GM19452 (cell line): ENCODE measurements at regions not wholly inside any gene's neighbourhood (a gene's known extent, or its start where the extent isn't known, plus 50 kb on each side); places are given as distances from the start of the nearest gene placed in this dataset.

Experiments
- ATAC-seq: cut with Tn5 transposase; IDR thresholded peaks from one replicate; pipeline ENCODE4 v1.9.1; 2021; ENCODE audit not compliant: unreplicated experiment

DNA sequence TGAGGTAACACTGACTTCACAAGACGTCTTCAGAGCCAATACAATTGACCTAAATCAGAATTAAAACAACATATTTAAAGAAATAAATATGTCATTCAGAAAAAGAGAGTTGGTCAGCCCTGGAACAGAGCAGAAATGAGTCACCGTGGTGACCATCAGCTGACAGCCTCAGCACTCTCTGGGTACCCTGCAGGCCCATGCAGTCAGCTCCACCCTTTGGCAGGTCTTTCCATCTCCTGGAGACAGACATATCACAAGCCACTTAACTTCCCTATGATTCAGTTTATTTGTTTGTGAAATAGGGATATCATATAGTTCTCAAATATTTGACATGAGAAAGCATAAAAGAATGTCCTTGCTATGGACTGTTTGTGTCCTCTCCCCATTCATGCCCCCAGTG, 151.6 kb upstream of the MEF2C start:
- ATAC-seq, result peak; percentile 70

- no peak for ATAC-seq
Measured at GRCh38 chr5:89030798-89031197, 147.8 kb upstream of the MEF2C start.

DNA sequence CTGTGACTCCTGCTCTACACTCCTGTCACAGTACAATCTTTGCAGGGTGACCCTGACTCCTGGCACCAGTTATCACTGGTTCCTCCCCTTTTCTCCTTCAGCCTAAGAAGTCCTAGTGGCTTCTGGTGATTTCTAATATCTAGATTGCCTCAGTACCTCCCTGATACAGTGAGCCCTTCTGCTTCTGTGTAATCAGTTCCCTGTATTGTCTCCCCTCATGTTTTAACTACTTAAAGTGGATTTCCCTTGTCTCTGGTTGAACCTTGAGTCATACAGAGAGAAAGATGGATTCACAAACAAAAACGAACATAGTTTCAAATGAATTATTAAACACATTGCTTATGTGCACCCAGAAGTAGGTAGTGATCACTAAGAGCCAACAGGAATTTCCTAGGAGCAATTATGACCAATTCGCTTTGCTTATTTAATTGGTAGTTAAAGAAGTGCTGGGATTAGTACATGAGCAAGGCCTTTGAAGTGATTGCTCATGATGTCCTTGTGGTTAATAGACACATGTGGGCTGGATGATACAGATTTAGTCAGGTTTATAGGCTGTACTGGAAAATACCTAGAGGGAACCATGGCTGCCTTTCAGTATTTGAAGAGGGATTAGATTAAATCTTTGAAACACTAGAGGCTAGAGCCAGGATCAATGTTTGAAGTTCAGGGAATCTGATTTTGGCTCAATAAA, 145.8 kb upstream of the MEF2C start:
- ATAC-seq, result no peak

DNA sequence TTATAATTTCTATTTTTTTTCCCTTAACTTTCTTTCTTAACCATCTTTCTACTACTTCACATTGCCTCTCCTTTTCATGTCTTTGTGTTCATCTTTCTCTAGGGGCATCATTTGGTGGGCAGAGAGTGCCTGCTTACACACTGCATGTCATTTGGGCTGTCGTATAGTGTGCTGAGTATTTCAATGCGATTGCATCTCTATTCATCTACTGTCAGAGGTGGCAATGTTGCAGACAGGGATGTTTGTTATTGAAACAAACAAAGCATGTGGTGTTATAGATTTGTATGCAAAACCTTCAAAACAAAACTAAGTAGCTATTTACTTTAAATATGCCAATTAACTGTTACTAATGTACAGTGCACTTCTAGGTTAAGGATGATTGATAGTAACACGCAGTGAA, 141.1 kb upstream of the MEF2C start:
- no peak for ATAC-seq

- ATAC-seq, result no peak
Measured at GRCh38 chr5:89020926-89021610, 138.1 kb upstream of the MEF2C start.

GRCh38 chr5:89016741-89017303, 133.8 kb upstream of the MEF2C start:
- ATAC-seq, result no peak

DNA sequence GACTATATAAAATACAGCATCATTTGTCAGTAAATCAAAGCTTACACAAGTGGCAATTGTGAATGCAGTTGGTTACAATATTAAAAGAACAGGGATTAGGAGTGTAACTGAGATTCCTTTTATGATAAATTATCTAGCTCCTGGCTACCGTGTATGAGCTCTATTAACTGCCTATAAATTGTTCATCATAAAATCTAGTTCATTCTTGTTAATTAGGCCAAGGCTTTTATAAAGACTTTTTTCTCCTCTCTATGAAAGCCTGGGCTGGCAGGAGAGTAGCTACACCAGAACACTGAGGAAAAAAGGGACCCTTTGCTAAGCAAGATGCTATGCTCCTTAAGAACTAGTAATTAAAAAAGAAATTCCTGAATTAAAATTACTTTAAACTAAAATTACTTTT, 132.4 kb upstream of the MEF2C start:
- ATAC-seq, result no peak

DNA sequence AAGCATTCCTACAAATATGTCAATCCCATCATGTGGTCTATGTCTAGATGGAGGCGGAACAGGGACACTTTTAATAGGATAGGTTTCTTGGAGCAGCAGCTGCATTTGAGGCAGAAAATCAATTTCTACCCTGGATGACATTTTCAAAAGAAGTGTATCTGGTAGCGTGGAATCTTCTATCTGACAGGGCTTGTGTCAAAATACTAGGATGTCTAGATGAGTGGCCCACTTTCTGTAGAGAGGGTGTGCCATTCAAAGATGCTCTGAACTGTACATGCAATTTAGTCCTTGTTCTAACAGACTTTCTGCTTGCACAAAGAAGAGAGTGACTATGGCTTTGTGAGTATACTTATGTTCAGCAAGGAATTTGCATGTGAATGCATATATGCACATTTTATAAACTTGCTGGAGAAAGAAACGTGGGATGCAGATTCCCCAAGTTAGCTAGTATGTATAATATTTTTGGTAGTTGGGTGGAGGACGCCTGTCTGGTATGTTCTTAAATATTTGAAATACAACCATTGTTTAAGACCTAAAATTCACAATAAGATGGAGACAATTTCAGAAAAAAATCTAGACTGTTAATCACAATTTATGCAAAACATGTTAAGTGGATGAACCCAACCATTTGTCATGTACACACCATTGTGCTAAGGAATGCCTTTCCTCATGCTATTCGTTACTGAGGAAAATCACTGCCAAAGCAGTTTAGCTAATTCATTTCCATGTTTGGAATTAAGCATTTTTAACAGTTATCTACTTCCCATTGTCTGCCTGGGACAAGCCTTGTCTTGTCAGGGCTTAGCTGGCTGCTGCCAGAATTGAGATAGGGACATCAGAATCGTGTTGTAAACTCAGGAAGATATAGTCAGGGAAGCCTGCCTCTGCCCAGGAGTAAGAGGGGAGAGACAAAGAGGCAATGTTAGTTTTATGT, 129.1 kb upstream of the MEF2C start:
- ATAC-seq, result no peak

- ATAC-seq, result no peak
Measured at GRCh38 chr5:89010512-89010911, 127.5 kb upstream of the MEF2C start.

GRCh38 chr5:89008291-89008690, 125.3 kb upstream of the MEF2C start:
- ATAC-seq, result no peak

GRCh38 chr5:89005990-89006389, 123.0 kb upstream of the MEF2C start:
- no peak for ATAC-seq

DNA sequence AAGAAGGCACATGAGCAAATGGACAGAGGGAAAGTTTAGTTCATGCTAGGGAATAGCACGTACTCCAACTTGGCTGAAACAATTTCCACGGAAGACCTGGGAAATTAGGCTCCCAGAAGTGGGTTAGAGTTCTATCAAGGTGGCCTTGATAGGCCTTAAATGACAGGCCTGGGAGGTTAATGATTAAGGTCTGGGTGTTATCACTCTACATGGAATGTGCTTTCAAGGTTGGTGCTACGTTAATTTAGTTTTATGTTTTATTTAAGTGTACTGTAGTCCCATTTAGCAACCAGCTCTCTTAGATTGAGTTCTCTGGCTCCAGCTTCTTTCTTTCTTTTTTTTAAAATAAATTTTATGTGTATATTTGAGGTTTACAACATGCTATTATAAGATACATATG, 121.4 kb upstream of the MEF2C start:
- no peak for ATAC-seq

GRCh38 chr5:89003563-89004036, 120.6 kb upstream of the MEF2C start:
- no peak for ATAC-seq

- no peak for ATAC-seq
Measured at GRCh38 chr5:88999853-89000252, 116.9 kb upstream of the MEF2C start.

GRCh38 chr5:88997937-88998336, 115.0 kb upstream of the MEF2C start:
- ATAC-seq, result no peak

DNA sequence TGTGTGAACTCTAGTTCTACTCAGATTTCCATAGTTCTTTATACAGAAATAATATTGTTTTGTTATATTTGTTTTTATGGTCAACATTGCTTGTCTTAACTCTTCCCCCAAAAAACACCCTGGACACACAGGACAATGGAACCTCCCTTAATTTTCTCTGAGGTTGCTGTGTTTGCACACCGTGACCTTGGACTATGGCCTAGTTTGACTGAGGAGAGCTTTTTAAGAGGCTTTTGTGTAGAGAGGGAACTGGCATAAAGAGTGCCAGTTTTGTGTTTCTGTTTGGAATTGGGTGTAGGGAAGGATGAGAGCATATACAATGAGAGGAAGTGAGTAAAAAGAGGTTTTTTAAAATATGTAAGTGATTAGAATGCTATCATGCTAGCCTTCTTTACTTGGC, 101.1 kb upstream of the MEF2C start:
- no peak for ATAC-seq

DNA sequence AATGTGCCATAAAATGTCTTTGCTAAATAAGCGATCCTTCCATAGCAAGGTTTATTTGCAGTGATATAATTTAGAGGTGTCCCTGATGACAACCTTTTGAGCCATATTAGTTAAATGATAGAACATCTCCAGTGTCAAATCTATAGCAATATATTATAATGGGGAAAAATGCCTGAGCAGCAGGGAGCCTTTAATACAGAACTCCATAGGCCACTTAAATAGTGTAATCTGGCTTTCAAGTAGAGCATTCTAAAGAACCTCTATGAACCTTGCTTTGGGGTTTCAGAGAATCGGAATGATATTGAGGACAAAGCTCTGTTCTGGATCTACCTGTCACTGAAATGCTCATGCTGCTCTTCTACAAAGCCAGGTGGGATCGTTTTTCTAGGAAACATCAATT, 96.7 kb upstream of the MEF2C start:
- ATAC-seq, result no peak

GRCh38 chr5:88979244-88979643, 96.3 kb upstream of the MEF2C start:
- peak; percentile 67 for ATAC-seq

DNA sequence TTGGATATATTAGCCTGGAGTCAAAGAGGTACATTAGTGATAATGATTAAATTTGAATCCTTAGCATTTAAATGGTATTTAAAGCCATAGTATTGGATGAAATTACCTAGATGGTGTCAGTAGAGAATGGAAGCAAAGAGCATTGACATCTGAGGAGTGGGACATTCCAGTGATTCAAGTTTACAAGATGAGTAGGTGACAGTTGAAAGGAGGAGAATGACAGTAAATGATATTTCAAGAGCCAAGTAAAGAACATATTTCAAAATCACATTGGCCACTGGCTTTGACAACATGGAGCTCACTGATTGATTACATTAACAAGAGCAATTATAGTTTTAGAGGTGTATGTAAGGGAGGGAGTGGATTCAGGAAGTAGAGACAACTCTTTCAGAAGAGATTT, 93.9 kb upstream of the MEF2C start:
- ATAC-seq, result no peak

GRCh38 chr5:88967633-88968585, 84.9 kb upstream of the MEF2C start:
- peak; percentile 55 for ATAC-seq
